Left lung (tissue), 4 donors: ENCODE measurements at regions not wholly inside any gene's neighbourhood (a gene's known extent, or its start where the extent isn't known, plus 50 kb on each side); places are given as distances from the start of the nearest gene placed in this dataset.

Experiments
- ATAC-seq: fragments of 200-7000 bp; cut with Tn5 transposase; one replicate; pipeline ENCODE4 v1.9.1; 2020; ENCODE audit warnings: moderate library complexity
- DNase-seq, 4 donors: peaks; one replicate each; pipeline ENCODE4 v3.0.0-alpha.2; 2013 to 2020
- H3K27ac ChIP-seq, 2 donors: fragments of 200-600 bp; sonication (generic) in 1 of 2; one replicate each; pipeline versions ENCODE4 v1.5.0 to v1.8.0; 2020 to 2021
- H3K27me3 ChIP-seq, 2 donors: fragments of 200-600 bp; sonication (generic) in 1 of 2; one replicate each; pipeline versions ENCODE4 v1.5.0 to v1.8.0; 2020 to 2021
- H3K36me3 ChIP-seq, 2 donors: fragments of 200-600 bp; sonication (generic) in 1 of 2; one replicate each; pipeline versions ENCODE4 v1.5.0 to v1.8.0; 2020 to 2021
- H3K4me1 ChIP-seq, 2 donors: fragments of 200-600 bp; one replicate each; pipeline ENCODE4 v1.8.0; 2021
- H3K4me3 ChIP-seq, 2 donors: fragments of 200-600 bp; sonication (generic) in 1 of 2; one replicate each; pipeline versions ENCODE4 v1.5.0 to v1.8.0; 2020 to 2021; ENCODE audit warnings: mild to moderate bottlenecking in 1 of 2
- H3K9me3 ChIP-seq, 2 donors: fragments of 200-600 bp; sonication (generic) in 1 of 2; one replicate each; pipeline versions ENCODE4 v1.5.0 to v1.8.0; 2020 to 2021
- intact Hi-C, 2 donors: fragments of 100-400 bp; cut with DNase I; formaldehyde crosslinking; loops; one replicate each; pipeline versions ENCODE4 v1.11.2 to v1.14.2; 2022
- TF ChIP-seq, protein P1 (sequence below), 2 donors: fragments of 200-600 bp; sonication (generic) in 1 of 2; IDR thresholded peaks; one replicate each; pipeline versions ENCODE4 v1.5.0 to v1.8.0; 2021; ENCODE audit warnings: antibody characterized with exemption in 2 of 2
- donor health status: DM: no; HTN: yes; CAD: no.
- donor health status: DM: no; HTN: no; CAD: no.

DNA sequence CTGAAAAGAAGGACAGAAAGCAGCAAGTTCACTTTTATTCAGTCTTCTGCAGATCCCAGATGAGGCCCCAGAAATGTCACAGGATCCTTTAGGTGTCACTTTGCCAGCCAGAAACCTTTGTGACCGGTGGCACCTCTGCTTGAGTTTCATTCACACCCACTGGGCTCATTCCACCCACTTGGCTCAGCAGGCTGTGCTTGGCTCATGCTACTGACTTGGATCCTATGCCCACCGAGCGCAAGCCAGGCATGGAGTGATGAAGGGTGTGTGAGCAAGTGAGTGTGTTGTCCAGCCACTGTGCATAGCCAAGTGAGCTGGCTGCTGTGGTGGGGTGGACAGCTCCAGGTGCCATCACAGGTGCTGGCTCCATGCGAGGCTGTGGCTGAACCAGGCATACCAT lies 357.0 kb upstream of the GULP1 start:
- Histone ChIP-seq H3K9me3 (no peaks in the 10 kb centered on the region), H3K36me3 (no peaks in the 10 kb centered on the region), H3K27me3 (no peaks in the 10 kb centered on the region), H3K4me1 (no peaks in the 10 kb centered on the region), H3K4me3 (no peak overlapping the region), H3K27ac (no peak overlapping the region)
- ATAC-seq (no peak), DNase-seq (no peak)
- TF ChIP-seq, protein P1, sequence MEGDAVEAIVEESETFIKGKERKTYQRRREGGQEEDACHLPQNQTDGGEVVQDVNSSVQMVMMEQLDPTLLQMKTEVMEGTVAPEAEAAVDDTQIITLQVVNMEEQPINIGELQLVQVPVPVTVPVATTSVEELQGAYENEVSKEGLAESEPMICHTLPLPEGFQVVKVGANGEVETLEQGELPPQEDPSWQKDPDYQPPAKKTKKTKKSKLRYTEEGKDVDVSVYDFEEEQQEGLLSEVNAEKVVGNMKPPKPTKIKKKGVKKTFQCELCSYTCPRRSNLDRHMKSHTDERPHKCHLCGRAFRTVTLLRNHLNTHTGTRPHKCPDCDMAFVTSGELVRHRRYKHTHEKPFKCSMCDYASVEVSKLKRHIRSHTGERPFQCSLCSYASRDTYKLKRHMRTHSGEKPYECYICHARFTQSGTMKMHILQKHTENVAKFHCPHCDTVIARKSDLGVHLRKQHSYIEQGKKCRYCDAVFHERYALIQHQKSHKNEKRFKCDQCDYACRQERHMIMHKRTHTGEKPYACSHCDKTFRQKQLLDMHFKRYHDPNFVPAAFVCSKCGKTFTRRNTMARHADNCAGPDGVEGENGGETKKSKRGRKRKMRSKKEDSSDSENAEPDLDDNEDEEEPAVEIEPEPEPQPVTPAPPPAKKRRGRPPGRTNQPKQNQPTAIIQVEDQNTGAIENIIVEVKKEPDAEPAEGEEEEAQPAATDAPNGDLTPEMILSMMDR (IDR thresholded peaks at IDR 0.05) = no peak
- intact Hi-C loops = no loop called here

DNA sequence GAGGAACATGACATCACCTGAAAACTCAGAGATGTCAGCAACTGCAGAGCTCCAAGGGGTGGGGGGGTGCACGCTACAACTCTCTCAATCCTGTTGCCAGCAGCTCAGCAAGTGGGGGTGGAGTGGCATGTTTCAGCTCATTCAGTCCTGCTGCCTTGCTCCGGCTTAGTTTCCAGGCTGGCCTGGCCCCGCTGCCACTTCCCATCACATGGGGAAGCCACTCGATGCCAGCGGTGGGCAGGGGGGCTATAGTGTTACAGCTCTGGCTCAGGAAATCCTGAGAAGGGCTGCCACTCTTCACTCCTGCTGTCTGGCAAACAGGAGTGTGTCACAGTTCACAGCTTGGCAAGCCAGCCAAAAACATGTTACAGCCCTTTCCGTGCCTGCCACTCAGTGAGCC lies 356.5 kb upstream of the GULP1 start:
- Histone ChIP-seq H3K27me3 (no peaks in the 10 kb centered on the region), H3K4me1 (no peaks in the 10 kb centered on the region), H3K4me3 (no peak overlapping the region), H3K9me3 (no peaks in the 10 kb centered on the region), H3K36me3 (no peaks in the 10 kb centered on the region), H3K27ac (no peak overlapping the region)
- no peak for ATAC-seq
- intact Hi-C loops = no loop called here
- no peak for DNase-seq
- TF ChIP-seq, protein P1 (IDR thresholded peaks at IDR 0.05) = no peak

DNA sequence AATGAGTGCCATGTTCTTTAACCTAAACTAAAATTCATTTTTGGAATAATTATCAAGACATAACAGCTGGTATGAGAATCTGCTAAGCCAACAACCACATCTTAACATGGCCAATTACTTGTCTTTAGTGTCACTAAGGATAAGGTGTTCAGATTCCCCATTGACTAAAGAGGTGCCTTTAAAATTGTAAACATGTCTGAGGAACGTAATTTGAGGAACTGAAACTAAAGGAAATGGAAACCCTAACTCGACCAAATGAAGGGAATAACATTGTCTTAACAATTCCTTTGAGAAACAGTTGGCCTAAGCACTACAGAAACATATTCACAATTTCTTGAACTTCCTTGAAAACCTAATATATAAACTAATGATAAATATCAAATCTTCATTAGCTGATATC lies 355.4 kb upstream of the GULP1 start:
- no peaks in the 10 kb centered on the region for H3K4me1 ChIP-seq
- intact Hi-C loops = no loop called here
- no peaks in the 10 kb centered on the region for H3K36me3 ChIP-seq

DNA sequence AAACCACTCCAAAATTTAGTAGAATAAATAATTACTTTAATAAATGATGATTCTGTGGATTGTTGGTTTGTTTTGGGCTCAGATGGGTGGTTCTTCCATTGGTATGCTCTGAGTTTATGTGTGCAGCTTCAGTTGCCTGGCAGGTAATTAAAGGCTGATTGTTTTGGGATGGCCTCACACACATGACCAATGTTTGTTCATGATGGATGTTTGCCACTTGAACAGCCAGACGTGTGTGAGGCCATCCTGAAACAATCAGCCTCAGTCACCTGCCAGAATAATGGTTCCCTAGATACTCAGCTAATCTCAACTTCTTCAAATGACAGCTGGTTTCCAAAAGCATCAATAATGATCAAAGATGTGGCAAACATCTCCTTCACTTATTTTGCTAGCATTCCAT lies 352.5 kb upstream of the GULP1 start:
- H3K4me1 ChIP-seq = no peaks in the 10 kb centered on the region
- no peak overlapping the region for H3K27ac ChIP-seq
- no peaks in the 10 kb centered on the region for H3K36me3 ChIP-seq
- no peaks in the 10 kb centered on the region for H3K9me3 ChIP-seq
- H3K27me3 ChIP-seq = no peaks in the 10 kb centered on the region
- ATAC-seq = no peak
- H3K4me3 ChIP-seq = no peak overlapping the region
- DNase-seq = no peak
- intact Hi-C loops = no loop called here
- TF ChIP-seq, protein P1 (IDR thresholded peaks at IDR 0.05) = no peak

More for the DNA sequence above, 355.4 kb upstream of the GULP1 start:
- H3K27me3 ChIP-seq = no peaks in the 10 kb centered on the region
- ATAC-seq = no peak
- TF ChIP-seq, protein P1 (IDR thresholded peaks at IDR 0.05) = no peak
- no peak overlapping the region for H3K27ac ChIP-seq
- no peak for DNase-seq
- no peaks in the 10 kb centered on the region for H3K9me3 ChIP-seq
- H3K4me3 ChIP-seq = no peak overlapping the region

DNA sequence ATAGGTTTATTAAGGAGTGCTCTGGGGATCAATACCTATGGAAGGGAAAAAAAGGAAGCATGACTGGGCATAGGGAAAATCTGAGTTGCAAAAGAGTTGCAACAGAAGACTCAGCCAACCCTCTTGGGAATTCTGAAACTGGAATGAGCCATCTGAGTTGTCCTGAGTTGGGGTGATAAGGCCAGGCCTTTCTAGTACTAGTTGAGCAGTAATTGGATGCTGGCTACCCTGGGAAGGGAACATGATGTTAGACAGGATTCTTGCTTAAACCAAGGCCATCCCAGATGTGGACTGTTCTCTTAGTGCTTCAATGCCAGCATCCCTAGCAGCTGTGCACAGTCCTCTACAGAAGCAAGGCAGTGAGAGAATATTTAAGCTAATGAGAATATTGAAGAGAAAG lies 348.8 kb upstream of the GULP1 start:
- intact Hi-C loops = no loop called here
- no peak for DNase-seq
- no peak overlapping the region for H3K4me3 ChIP-seq
- TF ChIP-seq, protein P1 (IDR thresholded peaks at IDR 0.05) = no peak
- no peaks in the 10 kb centered on the region for H3K27me3 ChIP-seq
- no peaks in the 10 kb centered on the region for H3K9me3 ChIP-seq
- H3K4me1 ChIP-seq = no peaks in the 10 kb centered on the region
- H3K27ac ChIP-seq = no peak overlapping the region
- H3K36me3 ChIP-seq = no peaks in the 10 kb centered on the region
- ATAC-seq = no peak
